HG03457 (cell line): ENCODE measurements at regions not wholly inside any gene's neighbourhood (a gene's known extent, or its start where the extent isn't known, plus 50 kb on each side); places are given as distances from the start of the nearest gene placed in this dataset.
"Not testable (repeated sequence)": the region's sequence is repeated elsewhere in the genome, so short reads cannot be mapped to it uniquely, and the experiment has no call there.

Experiments
- ATAC-seq: cut with Tn5 transposase; IDR thresholded peaks from one replicate; pipeline ENCODE4 v1.9.1; 2021; ENCODE audit warnings: moderate number of reproducible peaks; ENCODE audit not compliant: unreplicated experiment

GRCh38 chr6:125586605-125587004 is 162.8 kb upstream of the HEY2 start:
- ATAC-seq: no peak

GRCh38 chr6:125587666-125588632 is 161.5 kb upstream of the HEY2 start:
- ATAC-seq: no peak

GRCh38 chr6:125591796-125592195 is 157.6 kb upstream of the HEY2 start:
- ATAC-seq: not testable (repeated sequence)

- ATAC-seq: no peak
Observed at GRCh38 chr6:125593746-125594145, 155.7 kb upstream of the HEY2 start.

GRCh38 chr6:125596020-125596419 is 153.4 kb upstream of the HEY2 start:
- no peak for ATAC-seq

- ATAC-seq: peak; percentile 85
Observed at GRCh38 chr6:125597411-125598253, 151.8 kb upstream of the HEY2 start.

- no peak for ATAC-seq
Observed at GRCh38 chr6:125598422-125598821, 151.0 kb upstream of the HEY2 start.

- ATAC-seq: no peak
Observed at GRCh38 chr6:125604257-125604656, 145.2 kb upstream of the HEY2 start.

GRCh38 chr6:125611573-125612344 is 137.7 kb upstream of the HEY2 start:
- ATAC-seq: no peak

- ATAC-seq: no peak
Observed at GRCh38 chr6:125612345-125612846, 137.0 kb upstream of the HEY2 start.

- no peak for ATAC-seq
Observed at GRCh38 chr6:125618629-125619028, 130.8 kb upstream of the HEY2 start.

- ATAC-seq: no peak
Observed at GRCh38 chr6:125623085-125623484, 126.3 kb upstream of the HEY2 start.

- no peak for ATAC-seq
Observed at GRCh38 chr6:125631165-125631564, 118.3 kb upstream of the HEY2 start.

GRCh38 chr6:125636011-125636410 is 113.4 kb upstream of the HEY2 start:
- not testable (repeated sequence) for ATAC-seq

GRCh38 chr6:125636671-125637070 is 112.8 kb upstream of the HEY2 start:
- ATAC-seq: no peak

- ATAC-seq: no peak
Observed at GRCh38 chr6:125637207-125637606, 112.2 kb upstream of the HEY2 start.

GRCh38 chr6:125639466-125640020 is 109.9 kb upstream of the HEY2 start:
- no peak for ATAC-seq

GRCh38 chr6:125640441-125641150 is 108.8 kb upstream of the HEY2 start:
- no peak for ATAC-seq

- not testable (repeated sequence) for ATAC-seq
Observed at GRCh38 chr6:125643967-125644661, 105.3 kb upstream of the HEY2 start.
